Hippocampal formation (tissue), 2 donors: ENCODE measurements at regions not wholly inside any gene's neighbourhood (a gene's known extent, or its start where the extent isn't known, plus 50 kb on each side); places are given as distances from the start of the nearest gene placed in this dataset.
"Not testable (repeated sequence)": the region's sequence is repeated elsewhere in the genome, so short reads cannot be mapped to it uniquely, and the experiment has no call there.

Experiments used
- DNase-seq, 2 donors: peaks; one replicate each; lab custom pipeline; 2025; lab: John Stamatoyannopoulos, UW

- no peak for DNase-seq
These were observed 1262.3 kb upstream of the PHF14 start for GRCh38 chr7:9711259-9711918.

- DNase-seq, result no peak
These were observed 1255.5 kb upstream of the PHF14 start for GRCh38 chr7:9718071-9718661.

- DNase-seq, result no peak
These were observed 1254.4 kb upstream of the PHF14 start for GRCh38 chr7:9719303-9719702.

- no peak for DNase-seq
These were observed 1254.0 kb upstream of the PHF14 start for GRCh38 chr7:9719721-9720120.

- DNase-seq, result not testable (repeated sequence)
These were observed 1247.6 kb upstream of the PHF14 start for GRCh38 chr7:9725940-9726663.

DNA sequence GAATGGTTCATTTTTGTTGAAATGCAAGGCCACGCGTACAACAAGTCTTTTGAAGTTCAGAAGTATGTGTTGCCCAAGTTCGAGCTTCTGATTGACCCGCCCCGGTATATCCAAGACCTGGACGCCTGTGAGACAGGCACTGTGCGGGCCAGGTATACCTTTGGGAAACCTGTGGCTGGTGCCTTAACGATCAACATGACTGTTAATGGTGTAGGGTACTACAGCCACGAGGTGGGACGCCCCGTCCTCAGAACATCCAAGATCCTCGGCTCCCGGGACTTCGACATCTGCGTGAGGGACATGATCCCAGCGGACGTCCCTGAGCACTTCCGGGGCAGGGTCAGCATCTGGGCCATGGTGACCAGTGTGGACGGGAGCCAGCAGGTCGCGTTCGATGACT lies 1246.9 kb upstream of the PHF14 start:
- not testable (repeated sequence) for DNase-seq

- DNase-seq, result not testable (repeated sequence)
These were observed 1246.2 kb upstream of the PHF14 start for GRCh38 chr7:9727467-9727869.

- not testable (repeated sequence) for DNase-seq
These were observed 1245.5 kb upstream of the PHF14 start for GRCh38 chr7:9728014-9728657.

- no peak for DNase-seq
These were observed 1221.6 kb upstream of the PHF14 start for GRCh38 chr7:9752033-9752432.

DNA sequence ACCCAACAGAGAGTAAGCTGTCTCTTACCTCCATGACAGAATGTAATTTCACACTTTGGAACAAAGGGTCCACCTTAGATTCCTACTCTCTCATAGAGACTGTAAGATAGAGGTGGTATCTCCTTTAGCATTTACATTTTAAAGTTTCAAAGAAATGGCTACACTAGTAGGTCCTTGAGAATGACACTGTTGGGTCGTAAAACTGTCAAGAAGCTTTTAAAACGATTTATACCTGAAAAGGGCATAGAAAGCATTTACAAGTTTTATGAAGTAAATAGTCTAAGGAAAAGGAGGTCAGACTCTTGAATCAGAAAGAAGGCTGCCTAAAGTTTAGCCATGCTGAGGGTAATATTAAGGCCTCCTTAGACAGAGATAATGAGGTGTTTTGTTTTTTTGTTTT lies 1212.4 kb upstream of the PHF14 start:
- no peak for DNase-seq

- no peak for DNase-seq
These were observed 1196.8 kb upstream of the PHF14 start for GRCh38 chr7:9776900-9777299.

- no peak for DNase-seq
These were observed 1195.3 kb upstream of the PHF14 start for GRCh38 chr7:9778367-9778766.

DNA sequence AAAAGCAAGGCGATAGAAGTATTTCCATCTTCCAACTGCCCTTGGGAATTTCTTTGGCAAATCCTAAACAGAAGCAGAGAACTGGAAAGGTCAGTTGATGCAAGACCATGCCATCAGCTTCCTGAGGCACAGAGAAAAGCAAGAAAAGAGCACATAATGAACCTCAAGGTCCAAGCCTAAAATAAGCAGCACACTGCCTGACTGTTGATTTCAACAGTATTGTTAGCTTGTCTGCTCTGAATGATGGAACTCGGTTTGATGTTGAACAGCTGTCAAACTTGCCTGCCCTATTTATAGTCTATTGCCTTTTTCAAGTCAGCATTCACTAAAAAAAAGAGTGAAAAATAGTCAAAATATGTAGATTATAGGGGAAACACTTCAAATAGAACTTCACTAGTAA lies 1192.0 kb upstream of the PHF14 start:
- no peak for DNase-seq

GRCh38 chr7:9782275-9782674 lies 1191.4 kb upstream of the PHF14 start:
- DNase-seq, result no peak

- DNase-seq, result no peak
These were observed 1188.5 kb upstream of the PHF14 start for GRCh38 chr7:9785211-9785610.

DNA sequence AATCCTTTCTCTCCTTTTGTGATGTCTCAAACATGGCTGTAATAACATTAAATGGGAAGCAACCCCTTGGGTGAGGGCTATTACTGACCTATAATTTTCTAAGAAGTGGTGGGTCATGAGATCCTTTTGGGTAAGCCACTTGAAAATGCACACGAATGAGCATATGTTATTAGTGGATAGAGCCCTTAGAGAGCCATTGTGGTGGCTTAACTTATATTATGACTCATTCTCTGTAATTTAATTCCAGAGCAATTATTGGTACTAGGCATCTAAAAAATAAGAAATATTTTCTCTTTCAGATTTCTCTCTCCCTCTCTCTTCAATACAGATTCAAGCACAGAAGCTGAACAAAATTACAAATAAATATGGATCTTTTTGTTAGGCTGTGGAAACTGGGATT lies 1177.4 kb upstream of the PHF14 start:
- DNase-seq, result no peak

GRCh38 chr7:9822458-9823290 lies 1151.0 kb upstream of the PHF14 start:
- DNase-seq, result no peak

GRCh38 chr7:9835199-9835598 lies 1138.5 kb upstream of the PHF14 start:
- no peak for DNase-seq

DNA sequence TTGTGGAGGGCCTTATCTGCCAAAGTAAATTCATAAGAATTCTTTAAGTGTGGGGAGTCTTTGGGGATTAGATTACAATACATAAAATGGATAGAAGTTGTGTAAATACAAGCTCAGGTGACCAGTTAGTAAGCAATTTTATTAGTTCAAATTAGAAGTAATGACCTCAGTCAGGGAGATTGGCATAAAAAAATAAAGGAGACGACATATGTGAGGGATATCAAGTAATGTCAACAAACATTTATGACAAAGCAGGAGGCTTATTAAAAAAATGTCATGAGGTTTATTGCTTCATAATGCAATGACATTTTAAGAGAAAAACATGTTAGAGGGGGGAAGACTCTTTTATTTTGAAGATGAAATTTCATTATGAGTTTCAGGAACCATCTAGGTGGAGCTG lies 1137.0 kb upstream of the PHF14 start:
- no peak for DNase-seq

DNA sequence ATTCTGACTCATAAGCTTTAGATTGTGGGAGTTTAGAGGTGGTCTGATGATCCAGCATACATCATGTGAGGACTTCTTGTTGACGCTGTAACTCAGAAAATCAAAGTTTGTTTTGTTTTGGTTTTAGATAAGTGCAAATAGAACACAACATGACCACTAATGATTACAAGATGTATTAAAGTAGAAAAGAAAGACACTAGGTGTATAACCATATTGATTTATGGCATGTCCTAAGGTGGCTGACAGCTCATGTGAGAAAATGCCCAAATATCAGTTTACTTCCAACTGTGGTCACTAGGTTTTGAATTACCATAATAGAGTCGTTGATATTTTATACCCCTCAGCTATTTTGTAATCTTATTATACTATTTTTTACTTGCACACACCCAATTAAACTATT lies 1131.4 kb upstream of the PHF14 start:
- no peak for DNase-seq

DNA sequence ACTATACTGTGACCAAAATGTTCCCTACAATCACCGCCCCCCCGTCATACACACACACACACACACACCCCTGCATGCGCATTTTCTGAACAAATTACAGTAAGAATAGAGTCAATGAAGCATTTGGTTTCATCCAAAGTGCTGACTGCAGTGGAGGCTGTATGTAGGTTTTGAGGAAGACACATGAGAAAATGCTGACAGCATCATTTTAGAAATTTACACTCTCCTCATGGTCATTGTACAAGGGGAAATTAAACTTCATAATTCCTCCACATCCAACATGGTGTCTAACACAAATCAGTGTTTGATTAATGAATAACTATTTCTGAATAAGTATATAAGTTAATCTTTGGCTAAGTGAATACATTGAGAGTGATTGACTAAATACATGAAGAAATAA lies 1126.8 kb upstream of the PHF14 start:
- DNase-seq, result no peak

DNA sequence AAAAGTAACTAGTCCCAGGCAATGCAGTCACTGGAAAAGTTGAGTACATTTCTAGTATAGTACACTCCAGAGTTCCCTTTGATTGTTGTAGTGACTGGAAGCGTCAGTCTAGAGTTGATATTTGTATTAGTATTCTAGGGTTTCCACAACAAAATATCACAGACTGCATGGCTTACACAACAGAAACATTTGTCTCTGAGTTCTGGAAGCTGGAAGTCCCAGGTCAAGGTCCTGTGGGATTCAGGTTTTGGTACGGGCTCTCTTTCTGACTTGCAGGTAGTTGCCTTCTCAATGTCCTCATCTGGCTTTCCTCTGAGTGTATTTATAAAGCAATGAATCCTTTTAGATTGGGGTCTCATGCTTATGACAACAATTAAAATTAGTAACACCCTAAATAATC lies 1119.1 kb upstream of the PHF14 start:
- no peak for DNase-seq
